ENCODE measurements at regions not wholly inside any gene's neighbourhood (a gene's known extent, or its start where the extent isn't known, plus 50 kb on each side); places are given as distances from the start of the nearest gene placed in this dataset.

- no peak overlapping the region for H3K27ac ChIP-seq (replicated peaks)
- no peak for DNase-seq (ENCODE audit: low read depth in 1 of 2, low spot score in 1 of 2)
These were observed 606.8 kb downstream of the TOX3 start for GRCh38 chr16:51940183-51940582.

DNA sequence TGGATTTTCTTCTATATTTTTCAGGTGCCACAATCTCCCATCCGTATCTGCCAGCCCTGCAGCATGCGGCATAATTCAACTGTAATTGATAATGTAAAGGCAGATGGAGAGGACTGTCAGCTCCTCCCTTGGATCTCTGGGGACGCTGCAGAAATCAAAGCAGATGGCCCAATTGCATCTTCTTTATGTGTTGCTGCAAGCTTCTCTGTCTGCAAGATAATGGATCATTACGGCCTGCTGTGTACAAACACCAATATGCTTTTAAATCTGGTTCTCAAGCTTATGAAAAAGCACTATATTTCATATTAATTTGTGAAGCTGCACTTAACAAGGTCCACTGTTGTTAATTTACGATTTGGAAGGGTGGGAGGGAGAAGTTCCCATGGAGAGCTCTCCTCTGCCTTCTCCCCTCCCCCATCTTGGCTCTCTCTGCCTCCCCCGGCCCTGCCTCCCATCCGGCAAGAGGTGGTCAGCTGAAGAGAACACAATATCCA lies 607.5 kb downstream of the TOX3 start:
- Histone ChIP-seq H3K27ac (replicated peaks) (no peak overlapping the region), H3K4me3 (replicated peaks; ENCODE audit: insufficient read depth, low read length) (no peak overlapping the region), H3K27me3 (ENCODE audit: insufficient read depth, poor library complexity, severe bottlenecking) (no peaks in the 10 kb centered on the region)
- no peak for TF ChIP-seq POLR2AphosphoS5 (IDR thresholded peaks at IDR 0.05; ENCODE audit: low read depth)
- no peak for TF ChIP-seq CTCF (IDR thresholded peaks at IDR 0.05; ENCODE audit: insufficient read depth, low read length)
- no peak for TF ChIP-seq GABPA (IDR thresholded peaks at IDR 0.05; ENCODE audit: low read depth)
- TF ChIP-seq SPI1 (IDR thresholded peaks at IDR 0.05; ENCODE audit: borderline replicate concordance, low read depth), result no peak
- TF ChIP-seq REST (IDR thresholded peaks at IDR 0.05; ENCODE audit: insufficient replicate concordance, low read depth), result no peak
- no peak for DNase-seq (ENCODE audit: low read depth in 1 of 2, low spot score in 1 of 2)

More at GRCh38 chr16:51940183-51940582, 606.8 kb downstream of the TOX3 start:
- no peak overlapping the region for H3K4me3 ChIP-seq (replicated peaks; ENCODE audit: insufficient read depth, low read length)
- TF ChIP-seq GABPA (IDR thresholded peaks at IDR 0.05; ENCODE audit: low read depth) (no peak), CTCF (IDR thresholded peaks at IDR 0.05; ENCODE audit: insufficient read depth, low read length) (no peak), POLR2AphosphoS5 (IDR thresholded peaks at IDR 0.05; ENCODE audit: low read depth) (no peak), SPI1 (IDR thresholded peaks at IDR 0.05; ENCODE audit: borderline replicate concordance, low read depth) (no peak), REST (IDR thresholded peaks at IDR 0.05; ENCODE audit: insufficient replicate concordance, low read depth) (no peak)
- no peaks in the 10 kb centered on the region for H3K27me3 ChIP-seq (ENCODE audit: insufficient read depth, poor library complexity, severe bottlenecking)

DNA sequence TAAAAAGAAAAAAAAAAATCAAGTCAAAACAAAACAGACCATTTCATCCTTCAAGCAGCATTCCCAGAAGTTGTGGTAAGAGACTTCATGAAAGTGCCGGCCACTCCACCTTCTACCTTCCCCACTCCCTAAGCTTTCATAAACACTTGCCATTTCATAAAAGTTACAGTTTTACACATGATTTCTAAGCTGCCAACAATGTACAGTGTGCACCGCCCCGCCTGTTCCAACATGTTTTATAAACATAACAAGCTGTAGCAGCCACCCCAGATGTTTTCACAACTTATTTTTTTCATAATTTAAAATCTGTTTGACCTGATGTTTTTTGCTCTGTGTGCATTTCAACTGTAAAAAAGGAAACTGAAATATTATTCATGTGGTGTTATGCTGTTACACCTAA lies 608.1 kb downstream of the TOX3 start:
- no peak for TF ChIP-seq SPI1 (IDR thresholded peaks at IDR 0.05; ENCODE audit: borderline replicate concordance, low read depth)
- Histone ChIP-seq H3K27ac (replicated peaks) (no peak overlapping the region), H3K27me3 (ENCODE audit: insufficient read depth, poor library complexity, severe bottlenecking) (no peaks in the 10 kb centered on the region), H3K4me3 (replicated peaks; ENCODE audit: insufficient read depth, low read length) (no peak overlapping the region)
- DNase-seq (ENCODE audit: low read depth in 1 of 2, low spot score in 1 of 2), result no peak

- H3K27me3 ChIP-seq (ENCODE audit: insufficient read depth, poor library complexity, severe bottlenecking), result no peaks in the 10 kb centered on the region
- no peak overlapping the region for H3K27ac ChIP-seq (replicated peaks)
- DNase-seq (ENCODE audit: low read depth in 1 of 2, low spot score in 1 of 2), result no peak
- no peak for TF ChIP-seq GABPA (IDR thresholded peaks at IDR 0.05; ENCODE audit: low read depth)
- TF ChIP-seq SPI1 (IDR thresholded peaks at IDR 0.05; ENCODE audit: borderline replicate concordance, low read depth), result no peak
- TF ChIP-seq CTCF (IDR thresholded peaks at IDR 0.05; ENCODE audit: insufficient read depth, low read length), result no peak
- no peak for TF ChIP-seq POLR2AphosphoS5 (IDR thresholded peaks at IDR 0.05; ENCODE audit: low read depth)
- TF ChIP-seq REST (IDR thresholded peaks at IDR 0.05; ENCODE audit: insufficient replicate concordance, low read depth), result no peak
- no peak overlapping the region for H3K4me3 ChIP-seq (replicated peaks; ENCODE audit: insufficient read depth, low read length)
These were observed 609.2 kb downstream of the TOX3 start for GRCh38 chr16:51937771-51938170.

Data from HL-60 (cell line).